Suprapubic skin (tissue), 3 donors: ENCODE measurements at regions not wholly inside any gene's neighbourhood (a gene's known extent, or its start where the extent isn't known, plus 50 kb on each side); places are given as distances from the start of the nearest gene placed in this dataset.

Source experiments
- EP300 ChIP-seq: sonication (generic); formaldehyde crosslinking; IDR thresholded peaks from one replicate; pipeline ENCODE4 v1.6.1; 2017; ENCODE audit warnings: antibody characterized with exemption
- TF ChIP-seq, protein P1 (sequence below), 2 donors: fragments of 200-600 bp in 1 of 2; fragments of 450-650 bp in 1 of 2; sonication (generic) in 1 of 2; IDR thresholded peaks; one replicate each; pipeline ENCODE4 v1.5.1; 2016 to 2019; ENCODE audit warnings: antibody characterized with exemption in 2 of 2, mild to moderate bottlenecking in 1 of 2, moderate library complexity in 1 of 2

DNA sequence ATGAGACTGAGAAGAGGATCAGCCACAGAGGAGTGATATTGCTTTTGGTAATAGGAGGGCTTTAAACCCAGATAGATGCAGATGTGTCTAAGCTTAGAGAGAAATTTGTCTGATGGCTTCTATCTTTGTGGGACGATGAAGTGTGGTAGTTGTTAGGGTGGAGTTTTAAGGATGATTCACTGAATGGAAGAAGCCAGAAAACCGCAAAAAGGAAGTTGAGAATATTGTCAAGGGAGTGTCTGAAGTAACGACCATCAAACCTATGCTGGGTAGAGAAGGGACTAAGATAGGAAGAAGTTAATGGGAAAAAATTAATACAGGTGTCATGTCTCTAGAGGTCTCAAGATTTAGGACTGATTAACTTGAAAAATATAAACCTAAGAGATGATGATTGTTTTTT lies 195.6 kb upstream of the MC4R start:
- no peak for TF ChIP-seq EP300
- TF ChIP-seq, protein P1, sequence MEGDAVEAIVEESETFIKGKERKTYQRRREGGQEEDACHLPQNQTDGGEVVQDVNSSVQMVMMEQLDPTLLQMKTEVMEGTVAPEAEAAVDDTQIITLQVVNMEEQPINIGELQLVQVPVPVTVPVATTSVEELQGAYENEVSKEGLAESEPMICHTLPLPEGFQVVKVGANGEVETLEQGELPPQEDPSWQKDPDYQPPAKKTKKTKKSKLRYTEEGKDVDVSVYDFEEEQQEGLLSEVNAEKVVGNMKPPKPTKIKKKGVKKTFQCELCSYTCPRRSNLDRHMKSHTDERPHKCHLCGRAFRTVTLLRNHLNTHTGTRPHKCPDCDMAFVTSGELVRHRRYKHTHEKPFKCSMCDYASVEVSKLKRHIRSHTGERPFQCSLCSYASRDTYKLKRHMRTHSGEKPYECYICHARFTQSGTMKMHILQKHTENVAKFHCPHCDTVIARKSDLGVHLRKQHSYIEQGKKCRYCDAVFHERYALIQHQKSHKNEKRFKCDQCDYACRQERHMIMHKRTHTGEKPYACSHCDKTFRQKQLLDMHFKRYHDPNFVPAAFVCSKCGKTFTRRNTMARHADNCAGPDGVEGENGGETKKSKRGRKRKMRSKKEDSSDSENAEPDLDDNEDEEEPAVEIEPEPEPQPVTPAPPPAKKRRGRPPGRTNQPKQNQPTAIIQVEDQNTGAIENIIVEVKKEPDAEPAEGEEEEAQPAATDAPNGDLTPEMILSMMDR (IDR thresholded peaks at IDR 0.05): no peak
